SK-N-SH (cell line): ENCODE measurements at regions not wholly inside any gene's neighbourhood (a gene's known extent, or its start where the extent isn't known, plus 50 kb on each side); places are given as distances from the start of the nearest gene placed in this dataset.

Experiments used
- CTCF ChIA-PET: fragments of 300-600, 350-600 bp; formaldehyde crosslinking; extraction: SDS; loops from one replicate; lab custom pipeline; 2021; lab: Yijun Ruan, JAX
- POLR2A ChIA-PET: fragments of 350-600 bp; sonication (Branson Sonifier 250); formaldehyde crosslinking; extraction: SDS; loops from one replicate; lab custom pipeline; 2020; ENCODE audit warnings: antibody characterized with exemption, inconsistent platforms; lab: Yijun Ruan, JAX
- DNase-seq: peaks from one replicate; pipeline ENCODE4 v3.0.0; 2012
- H2AFZ ChIP-seq: fragments of 200-600 bp; sonication (generic); 2 replicates; pipeline ENCODE4 v1.8.1; 2016; ENCODE audit warnings: antibody characterized with exemption, mild to moderate bottlenecking, low read depth
- H3F3A ChIP-seq: fragments of 200-600 bp; sonication (generic); replicated peaks from 2 replicates; pipeline ENCODE3; 2016; ENCODE audit warnings: antibody characterized with exemption, mild to moderate bottlenecking; ENCODE audit not compliant: insufficient read depth
- H3K27ac ChIP-seq, 2 experiments: fragments of 200-500 bp in 1 of 2; fragments of 200-600 bp in 1 of 2; sonication (Bioruptor generic) in 1 of 2; sonication (generic), shearing (Covaris generic) in 1 of 2; 2 replicates each; pipeline versions ENCODE4 v1.5.1 to v1.6.1; 2014 to 2016; ENCODE audit warnings: low read depth in 2 of 2, inconsistent platforms in 1 of 2, low read length in 1 of 2, mild to moderate bottlenecking in 1 of 2, mixed read lengths in 1 of 2
- H3K27me3 ChIP-seq: fragments of 200-600 bp; sonication (generic), shearing (Covaris generic); 2 replicates; pipeline ENCODE4 v1.6.1; 2016; ENCODE audit warnings: mixed run types; ENCODE audit not compliant: insufficient read depth
- H3K36me3 ChIP-seq, 2 experiments: fragments of 200-500 bp in 1 of 2; fragments of 200-600 bp in 1 of 2; sonication (Bioruptor generic) in 1 of 2; sonication (generic) in 1 of 2; replicated peaks in 1 of 2; 2 replicates each; pipeline versions ENCODE3 to v1.5.1; 2014 to 2016; ENCODE audit warnings: low read length in 1 of 2, mild to moderate bottlenecking in 1 of 2; ENCODE audit not compliant: insufficient read depth in 2 of 2, control insufficient read depth in 1 of 2
- H3K4me1 ChIP-seq, 2 experiments: fragments of 200-500 bp in 1 of 2; fragments of 200-600 bp in 1 of 2; sonication (Bioruptor generic) in 1 of 2; sonication (generic), shearing (Covaris generic) in 1 of 2; 2 replicates each; pipeline versions ENCODE4 v1.5.1 to v1.6.1; 2014 to 2016; ENCODE audit warnings: low read depth in 1 of 2, low read length in 1 of 2, mixed run types in 1 of 2; ENCODE audit not compliant: insufficient read depth in 2 of 2, control insufficient read depth in 1 of 2
- H3K4me2 ChIP-seq: fragments of 200-600 bp; sonication (generic), shearing (Covaris generic); 2 replicates; pipeline ENCODE4 v1.6.1; 2017; ENCODE audit warnings: mixed run types
- H3K4me3 ChIP-seq, 2 experiments: fragments of 200-500 bp in 1 of 2; fragments of 200-600 bp in 1 of 2; sonication (Bioruptor generic) in 1 of 2; sonication (generic), shearing (Covaris generic) in 1 of 2; 2 replicates each; pipeline versions ENCODE4 v1.5.1 to v1.8.1; 2014 to 2016; ENCODE audit warnings: low read depth in 2 of 2, inconsistent platforms in 1 of 2, low read length in 1 of 2, mild to moderate bottlenecking in 1 of 2, mixed read lengths in 1 of 2, moderate library complexity in 1 of 2
- H3K79me2 ChIP-seq: fragments of 200-600 bp; sonication (generic); 2 replicates; pipeline ENCODE4 v1.8.1; 2017; ENCODE audit warnings: mild to moderate bottlenecking; ENCODE audit not compliant: insufficient read depth
- H3K9ac ChIP-seq: fragments of 200-600 bp; sonication (generic); 2 replicates; pipeline ENCODE4 v1.6.1; 2017; ENCODE audit warnings: mixed run types
- H3K9me2 ChIP-seq: fragments of 200-600 bp; sonication (generic); 2 replicates; pipeline ENCODE4 v1.6.1; 2017; ENCODE audit warnings: mixed run types
- H3K9me3 ChIP-seq: fragments of 200-600 bp; sonication (generic); 2 replicates; pipeline ENCODE4 v1.6.1; 2017; ENCODE audit warnings: mixed run types, mild to moderate bottlenecking, moderate library complexity
- H4K20me1 ChIP-seq: fragments of 200-600 bp; sonication (generic); 2 replicates; pipeline ENCODE4 v1.6.1; 2017; ENCODE audit warnings: mild to moderate bottlenecking, mixed run types; ENCODE audit not compliant: insufficient read depth
- CTCF ChIP-seq: fragments of 200-600 bp; sonication (generic); IDR thresholded peaks from 2 replicates; pipeline ENCODE4 v1.6.1; 2017; ENCODE audit warnings: antibody characterized with exemption, mild to moderate bottlenecking, moderate library complexity
- ELF1 ChIP-seq: IDR thresholded peaks from 2 replicates; pipeline ENCODE4 v1.4.0; 2012
- EP300 ChIP-seq, 2 experiments: IDR thresholded peaks; 2 replicates each; pipeline versions ENCODE4 v1.4.0 to v1.6.1; 2012; ENCODE audit warnings: borderline replicate concordance in 1 of 2, low read depth in 1 of 2, low read length in 1 of 2
- EZH2phosphoT487 ChIP-seq: fragments of 200-600 bp; sonication (generic); IDR thresholded peaks from 2 replicates; pipeline ENCODE4 v1.6.1; 2017; ENCODE audit warnings: low read depth, mixed run types, mild to moderate bottlenecking, antibody characterized with exemption, moderate library complexity, borderline replicate concordance
- FOSL2 ChIP-seq: IDR thresholded peaks from 2 replicates; pipeline ENCODE4 v1.4.0; 2012; ENCODE audit warnings: low read depth, mild to moderate bottlenecking, moderate library complexity, borderline replicate concordance
- FOXJ3 ChIP-seq: sonication (generic); formaldehyde crosslinking; IDR thresholded peaks from 2 replicates; pipeline ENCODE4 v1.5.1; 2020; ENCODE audit warnings: mild to moderate bottlenecking, missing genetic modification reagents
- FOXM1 ChIP-seq: IDR thresholded peaks from 2 replicates; pipeline ENCODE4 v1.4.0; 2012; ENCODE audit warnings: low read depth, mild to moderate bottlenecking
- GABPA ChIP-seq: IDR thresholded peaks from 2 replicates; pipeline ENCODE4 v1.4.0; 2012; ENCODE audit warnings: low read depth, mild to moderate bottlenecking
- GATA2 ChIP-seq: sonication (generic); formaldehyde crosslinking; IDR thresholded peaks from 2 replicates; pipeline ENCODE4 v1.5.0; 2020; ENCODE audit warnings: mild to moderate bottlenecking, missing genetic modification reagents
- JUND ChIP-seq: IDR thresholded peaks from 2 replicates; pipeline ENCODE4 v1.4.0; 2012
- MAX ChIP-seq: IDR thresholded peaks from 2 replicates; pipeline ENCODE4 v1.4.0; 2012; ENCODE audit warnings: low read depth
- MEF2A ChIP-seq: IDR thresholded peaks from 2 replicates; pipeline ENCODE4 v1.4.0; 2012; ENCODE audit warnings: low read depth, borderline replicate concordance
- NFIC ChIP-seq: IDR thresholded peaks from 2 replicates; pipeline ENCODE4 v1.4.0; 2012; ENCODE audit warnings: borderline replicate concordance
- PBX3 ChIP-seq: IDR thresholded peaks from 2 replicates; pipeline ENCODE4; 2012
- POLR2AphosphoS5 ChIP-seq: IDR thresholded peaks from 2 replicates; pipeline ENCODE4 v1.6.1; 2012; ENCODE audit warnings: low read depth, low read length
- RAD21 ChIP-seq: IDR thresholded peaks from 2 replicates; pipeline ENCODE4 v1.6.1; 2012; ENCODE audit warnings: mild to moderate bottlenecking, low read length
- REST ChIP-seq: IDR thresholded peaks from 2 replicates; pipeline ENCODE4 v1.6.1; 2012; ENCODE audit warnings: mild to moderate bottlenecking, low read depth, low read length, moderate library complexity
- RFX5 ChIP-seq: IDR thresholded peaks from 2 replicates; pipeline ENCODE4 v1.6.1; 2012; ENCODE audit warnings: mild to moderate bottlenecking, improper control_type of control experiment, low read length
- RXRA ChIP-seq: IDR thresholded peaks from 2 replicates; pipeline ENCODE4 v1.4.0; 2012; ENCODE audit warnings: low read depth, mild to moderate bottlenecking, borderline replicate concordance
- SIN3A ChIP-seq: IDR thresholded peaks from 2 replicates; pipeline ENCODE4 v1.6.1; 2012; ENCODE audit warnings: low read depth, mild to moderate bottlenecking, low read length, moderate library complexity, borderline replicate concordance
- TCF12 ChIP-seq: IDR thresholded peaks from 2 replicates; pipeline ENCODE4 v1.4.0; 2012
- TEAD4 ChIP-seq: IDR thresholded peaks from 2 replicates; pipeline ENCODE4 v1.4.0; 2012; ENCODE audit warnings: mild to moderate bottlenecking, borderline replicate concordance; ENCODE audit not compliant: insufficient read depth
- YY1 ChIP-seq: IDR thresholded peaks from 2 replicates; pipeline ENCODE4 v1.4.0; 2012; ENCODE audit warnings: low read depth, mild to moderate bottlenecking
- ZBTB33 ChIP-seq: IDR thresholded peaks from 2 replicates; pipeline ENCODE4 v1.4.0; 2012; ENCODE audit warnings: low read depth, borderline replicate concordance
- WGBS: methylation state at CpG from one replicate; pipeline ENCODE4 v1.1.6; 2017; ENCODE audit warnings: low lambda C conversion rate; 5-methylcytosine and 5-hydroxymethylcytosine counted together

GRCh38 chr7:15123901-15124300 lies 221.3 kb upstream of the DGKB start:
- H3K9ac ChIP-seq, result no peak overlapping the region
- no peaks in the 10 kb centered on the region for H4K20me1 ChIP-seq
- no peaks in the 10 kb centered on the region for H3K9me3 ChIP-seq
- H3K4me1 ChIP-seq, result no peaks in the 10 kb centered on the region; a peak in 1 of 4 replicates
- peaks cover 19% of the 10 kb centered on the region for H3F3A ChIP-seq
- H3K27me3 ChIP-seq, result no peaks in the 10 kb centered on the region
- H3K36me3 ChIP-seq, result no peaks in the 10 kb centered on the region
- CTCF ChIA-PET, result interaction anchor here (1.3 kb wide), 1 partner anchor 26 kb away, joined by 3 read pairs; no protein-coding TSS in a partner anchor
- peak overlapping the region in 1 of 2 experiments; percentile 81; a peak in 2 of 4 replicates for H3K27ac ChIP-seq
- H3K4me2 ChIP-seq, result peak overlapping the region; percentile 17; the same call in 1 of the 2 replicates
- 51% methylated on average over 3 of the region's 3 CpGs for WGBS
- H3K79me2 ChIP-seq, result no peaks in the 10 kb centered on the region
- no peaks in the 10 kb centered on the region for H3K9me2 ChIP-seq
- H3K4me3 ChIP-seq, result no peak overlapping the region
- DNase-seq, result no peak
- POLR2A ChIA-PET, result no interaction called here
- TF ChIP-seq NFIC (peak; percentile 48), POLR2AphosphoS5 (no peak), CTCF (no peak), EZH2phosphoT487 (no peak), JUND (peak; percentile 50; the same call in 1 of the 2 replicates), FOXJ3 (CRISPR knock-in tag) (no peak), YY1 (no peak), TEAD4 (peak; percentile 74; the same call in 1 of the 2 replicates), FOSL2 (peak; percentile 34; the same call in 1 of the 2 replicates), REST (no peak), GABPA (no peak), MEF2A (no peak), ELF1 (no peak), MAX (no peak), RFX5 (no peak), ZBTB33 (no peak), TCF12 (peak; percentile 71), PBX3 (0 out of 2 replicates have a peak, but pooled peaks have one; percentile 41), RAD21 (no peak), GATA2 (CRISPR knock-in tag) (no peak), EP300 (IDR thresholded peaks at IDR 0.05; ENCODE audit: borderline replicate concordance in 1 of 2, low read depth in 1 of 2, low read length in 1 of 2) (peak in 1 of 2 experiments; percentile 72; a peak in 2 of 4 replicates), FOXM1 (peak; percentile 48; the same call in 1 of the 2 replicates), RXRA (no peak), SIN3A (no peak)
- peak overlapping the region; percentile 14 for H2AFZ ChIP-seq
